K562 (cell line): ENCODE measurements at regions not wholly inside any gene's neighbourhood (a gene's known extent, or its start where the extent isn't known, plus 50 kb on each side); places are given as distances from the start of the nearest gene placed in this dataset.

Experiments used
- ATAC-seq: fragments of 200-7000 bp; cut with Tn5 transposase; 3 replicates; pipeline ENCODE4 v1.9.1; 2020; ENCODE audit warnings: moderate library complexity
- BruUV-seq: library from RNA; stranded (reverse); fragments of 400-500 nt; replicated peaks from 2 replicates; lab custom pipeline; 2021; lab: Mats Ljungman, UMichigan
- CTCF ChIA-PET: fragments of 300-600 bp; formaldehyde crosslinking; extraction: SDS; loops from one replicate; lab custom pipeline; 2021; ENCODE audit warnings: low intra/inter-chr PET ratio; lab: Yijun Ruan, JAX
- POLR2A ChIA-PET: fragments of 300-600, 350-650 bp; sonication (Branson Sonifier 250); formaldehyde crosslinking; extraction: SDS; loops from one replicate; lab custom pipeline; 2021; ENCODE audit warnings: antibody characterized with exemption, inconsistent platforms; lab: Yijun Ruan, JAX
- DNase-seq, 4 experiments: peaks; one replicate each; pipeline versions ENCODE4 v3.0.0 to v3.0.0-alpha.2; 2011 to 2018; ENCODE audit warnings: low spot score in 3 of 4, mixed read lengths in 3 of 4; ENCODE audit errors: extremely low read depth in 1 of 4
- FAIRE-seq: peaks from 2 replicates; lab custom pipeline; 2011; peaks lifted over from hg19 to GRCh38; lab: Jason Lieb, UNC
- H2AFZ ChIP-seq: 2 replicates; pipeline ENCODE4 v1.6.0; 2011; ENCODE audit warnings: low read depth, low read length, control low read depth, inconsistent platforms
- H3K27ac ChIP-seq: fragments of 200-600 bp; 3 replicates; pipeline ENCODE4 v1.8.0; 2011; ENCODE audit warnings: low read depth, mild to moderate bottlenecking, control low read depth, inconsistent platforms, low read length, moderate library complexity, mixed read lengths; ENCODE audit errors: extremely low read depth
- H3K27me3 ChIP-seq, 2 experiments: fragments of 300-600 bp in 1 of 2; 2 replicates in 1 of 2; 3 replicates in 1 of 2; pipeline versions ENCODE4 v1.6.0 to v1.8.0; 2011; ENCODE audit warnings: inconsistent platforms in 2 of 2, low read length in 2 of 2, mild to moderate bottlenecking in 1 of 2, mixed read lengths in 1 of 2, moderate library complexity in 1 of 2; ENCODE audit not compliant: control insufficient read depth in 2 of 2, insufficient read depth in 2 of 2
- H3K36me3 ChIP-seq: fragments of 300-600 bp; 3 replicates; pipeline ENCODE4 v1.8.0; 2011; ENCODE audit warnings: mild to moderate bottlenecking, low read length, inconsistent platforms; ENCODE audit not compliant: control insufficient read depth, insufficient read depth
- H3K4me1 ChIP-seq, 2 experiments: fragments of 200-600 bp in 1 of 2; replicated peaks in 1 of 2; 2 replicates in 1 of 2; 3 replicates in 1 of 2; pipeline versions ENCODE4 v1.5.1 to v1.8.0; 2011; ENCODE audit warnings: inconsistent platforms in 2 of 2, low read length in 2 of 2, mild to moderate bottlenecking in 1 of 2, mixed read lengths in 1 of 2, moderate library complexity in 1 of 2; ENCODE audit not compliant: control insufficient read depth in 2 of 2, insufficient read depth in 2 of 2
- H3K4me2 ChIP-seq: 2 replicates; pipeline ENCODE4 v1.6.1; 2011; ENCODE audit warnings: low read length, control low read depth, inconsistent platforms, mixed read lengths; ENCODE audit not compliant: insufficient read depth
- H3K4me3 ChIP-seq: fragments of 200-600 bp; sonication (generic), shearing (Covaris generic); 2 replicates; pipeline ENCODE4 v1.5.1; 2016; ENCODE audit warnings: control low read depth, inconsistent platforms
- H3K79me2 ChIP-seq: fragments of 200-600 bp; 3 replicates; pipeline ENCODE4 v1.8.0; 2011; ENCODE audit warnings: low read length, inconsistent platforms; ENCODE audit not compliant: control insufficient read depth, insufficient read depth
- H3K9ac ChIP-seq, 2 experiments: 2 replicates each; pipeline versions ENCODE4 v1.6.0 to v1.6.1; 2011; ENCODE audit warnings: low read depth in 2 of 2, low read length in 2 of 2, control low read depth in 1 of 2, inconsistent platforms in 1 of 2, mild to moderate bottlenecking in 1 of 2, mixed read lengths in 1 of 2; ENCODE audit not compliant: insufficient read depth in 1 of 2
- H3K9me1 ChIP-seq: one replicate; pipeline ENCODE4 v1.6.0; 2011; ENCODE audit warnings: inconsistent platforms, mild to moderate bottlenecking, low read length, moderate library complexity; ENCODE audit not compliant: control insufficient read depth, insufficient read depth
- H3K9me3 ChIP-seq: replicated peaks from 2 replicates; pipeline ENCODE4 v1.5.1; 2011; ENCODE audit warnings: low read depth, low read length, inconsistent platforms; ENCODE audit not compliant: control insufficient read depth, insufficient read depth
- H4K20me1 ChIP-seq: replicated peaks from 2 replicates; pipeline ENCODE4 v1.6.1; 2011; ENCODE audit warnings: low read length, inconsistent platforms, mixed read lengths; ENCODE audit not compliant: control insufficient read depth, insufficient read depth
- CBX8 ChIP-seq: fragments of 200-600 bp; sonication (generic); IDR thresholded peaks from 2 replicates; pipeline ENCODE4 v1.6.1; 2012; ENCODE audit warnings: borderline replicate concordance, mixed run types, low read depth, mild to moderate bottlenecking, moderate library complexity, mixed read lengths, low read length, control low read depth, inconsistent platforms; ENCODE audit not compliant: poor library complexity, severe bottlenecking; ENCODE audit errors: extremely low read depth
- CHD4 ChIP-seq: fragments of 200-600 bp; sonication (generic); IDR thresholded peaks from 3 replicates; pipeline ENCODE4 v1.6.1; 2012; ENCODE audit warnings: low read depth, mild to moderate bottlenecking, mixed read lengths, low read length, inconsistent platforms; ENCODE audit not compliant: insufficient read depth, insufficient replicate concordance, poor library complexity, severe bottlenecking
- DACH1 ChIP-seq: fragments of 450-650 bp; IDR thresholded peaks from 2 replicates; pipeline ENCODE4 v1.6.1; 2018; ENCODE audit not compliant: partially characterized antibody
- EWSR1 ChIP-seq: fragments of 450-650 bp; IDR thresholded peaks from 2 replicates; pipeline ENCODE4 v1.6.1; 2018; ENCODE audit warnings: borderline replicate concordance, mild to moderate bottlenecking, low read depth, moderate library complexity; ENCODE audit not compliant: partially characterized antibody
- HNRNPLL ChIP-seq: fragments of 200-400 bp; formaldehyde crosslinking; IDR thresholded peaks from 2 replicates; pipeline ENCODE4 v1.6.1; 2017; ENCODE audit warnings: low read length, low read depth, mild to moderate bottlenecking; ENCODE audit not compliant: poor library complexity, severe bottlenecking
- JUNB ChIP-seq: fragments of 450-650 bp; formaldehyde crosslinking; conservative IDR thresholded peaks from 2 replicates; pipeline ENCODE4 v1.4.0; 2020; ENCODE audit warnings: mild to moderate bottlenecking
- NR0B1 ChIP-seq: fragments of 450-650 bp; IDR thresholded peaks from one replicate; pipeline ENCODE4 v1.6.1; 2018; ENCODE audit warnings: mild to moderate bottlenecking, moderate library complexity; ENCODE audit not compliant: partially characterized antibody
- SMARCA5 ChIP-seq: fragments of 450-650 bp; IDR thresholded peaks from 2 replicates; pipeline ENCODE4 v1.6.1; 2016
- ZBTB12 ChIP-seq: fragments of 250-450 bp; sonication (Bioruptor Pico); IDR thresholded peaks from 2 replicates; pipeline ENCODE4 v1.4.0; 2020
- ZNF316 ChIP-seq: fragments of 450-650 bp; IDR thresholded peaks from 2 replicates; pipeline ENCODE4 v1.6.1; 2016
- WGBS: fragments of 100-300 bp; shearing (Covaris generic); methylation state at CpG from one replicate; pipeline ENCODE4 v1.1.6; 2016; ENCODE audit warnings: low coverage, mixed read lengths; ENCODE audit not compliant: insufficient coverage; ENCODE audit errors: missing lambda C conversion rate; 5-methylcytosine and 5-hydroxymethylcytosine counted together
- in situ Hi-C: fragments of 300-500 bp; cut with MboI; formaldehyde crosslinking; loops from 4 replicates; pipeline ENCODE4 v1.15.0; 2018; ENCODE audit warnings: inconsistent platforms, mixed read lengths
- intact Hi-C: fragments of 100-400 bp; cut with micrococcal nuclease; formaldehyde crosslinking; loops from 2 replicates; pipeline ENCODE4 v1.14.2; 2022
- TF ChIP-seq, protein P1 (sequence below): fragments of 250-450 bp; sonication (Bioruptor Pico); IDR thresholded peaks from 2 replicates; pipeline ENCODE4 v1.8.0; 2022; ENCODE audit warnings: inconsistent platforms
- TF ChIP-seq, protein P2 (sequence below): fragments of 250-450 bp; sonication (Bioruptor Pico); IDR thresholded peaks from 2 replicates; pipeline ENCODE4 v1.5.0; 2022; ENCODE audit warnings: mild to moderate bottlenecking
- TF ChIP-seq, protein P3 (sequence below), 2 experiments: IDR thresholded peaks; 2 replicates each; pipeline ENCODE4 v1.6.1; 2012; ENCODE audit warnings: improper control_type of control experiment in 2 of 2, low read depth in 2 of 2, low read length in 2 of 2, borderline replicate concordance in 1 of 2

DNA sequence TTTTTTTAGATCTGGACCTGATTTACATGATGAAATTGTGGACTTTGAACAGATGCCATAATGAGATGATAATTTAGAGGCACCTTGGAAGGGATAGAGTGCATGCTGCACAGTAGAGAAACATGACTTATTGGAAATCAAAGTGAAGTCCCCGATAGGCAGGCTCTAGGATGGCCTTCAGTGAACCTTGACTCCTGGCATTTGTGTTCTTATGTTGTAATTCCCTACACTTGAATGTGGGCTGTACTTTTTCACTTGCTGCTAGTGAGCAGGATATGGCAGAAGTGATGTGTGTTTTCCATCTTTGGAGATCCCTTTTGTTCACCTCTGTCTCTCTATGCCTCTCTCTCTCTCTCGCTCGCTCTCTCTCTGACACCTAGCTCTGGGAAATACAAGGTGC, 1614.6 kb downstream of the PCDH9 start (continued):
- TF ChIP-seq DACH1 (no peak), ZNF316 (no peak), EWSR1 (no peak), CHD4 (no peak), JUNB (CRISPR knock-in tag) (no peak), HNRNPLL (no peak)
- TF ChIP-seq, protein P1, sequence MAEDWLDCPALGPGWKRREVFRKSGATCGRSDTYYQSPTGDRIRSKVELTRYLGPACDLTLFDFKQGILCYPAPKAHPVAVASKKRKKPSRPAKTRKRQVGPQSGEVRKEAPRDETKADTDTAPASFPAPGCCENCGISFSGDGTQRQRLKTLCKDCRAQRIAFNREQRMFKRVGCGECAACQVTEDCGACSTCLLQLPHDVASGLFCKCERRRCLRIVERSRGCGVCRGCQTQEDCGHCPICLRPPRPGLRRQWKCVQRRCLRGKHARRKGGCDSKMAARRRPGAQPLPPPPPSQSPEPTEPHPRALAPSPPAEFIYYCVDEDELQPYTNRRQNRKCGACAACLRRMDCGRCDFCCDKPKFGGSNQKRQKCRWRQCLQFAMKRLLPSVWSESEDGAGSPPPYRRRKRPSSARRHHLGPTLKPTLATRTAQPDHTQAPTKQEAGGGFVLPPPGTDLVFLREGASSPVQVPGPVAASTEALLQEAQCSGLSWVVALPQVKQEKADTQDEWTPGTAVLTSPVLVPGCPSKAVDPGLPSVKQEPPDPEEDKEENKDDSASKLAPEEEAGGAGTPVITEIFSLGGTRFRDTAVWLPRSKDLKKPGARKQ (CRISPR knock-in tag): no peak

GRCh38 chr13:65613004-65613403, 1617.1 kb downstream of the PCDH9 start:
- CTCF ChIA-PET: no interaction called here
- POLR2A ChIA-PET: no interaction called here
- no peak for FAIRE-seq
- no peaks in the 10 kb centered on the region for H3K9me1 ChIP-seq
- intact Hi-C loops (no loop called here), in situ Hi-C loops (no loop called here)
- H3K27ac ChIP-seq: no peak overlapping the region
- peak in 2 of 4 experiments; percentile 4 for DNase-seq
- H3K79me2 ChIP-seq: no peaks in the 10 kb centered on the region
- no TSS peak for BruUV-seq
- no peaks in the 10 kb centered on the region for H3K36me3 ChIP-seq
- no peak overlapping the region for H2AFZ ChIP-seq
- no peak overlapping the region for H3K4me3 ChIP-seq
- H3K9ac ChIP-seq: no peak overlapping the region
- H3K4me1 ChIP-seq: no peaks in the 10 kb centered on the region
- no peak overlapping the region for H3K4me2 ChIP-seq
- 8% methylated on average over 2 of the region's 2 CpGs for WGBS
- no peaks in the 10 kb centered on the region for H3K27me3 ChIP-seq
- ATAC-seq: no peak
- no peaks in the 10 kb centered on the region for H4K20me1 ChIP-seq
- H3K9me3 ChIP-seq: no peaks in the 10 kb centered on the region
- no peak for TF ChIP-seq ZBTB12 (CRISPR knock-in tag)
- TF ChIP-seq, protein P2, sequence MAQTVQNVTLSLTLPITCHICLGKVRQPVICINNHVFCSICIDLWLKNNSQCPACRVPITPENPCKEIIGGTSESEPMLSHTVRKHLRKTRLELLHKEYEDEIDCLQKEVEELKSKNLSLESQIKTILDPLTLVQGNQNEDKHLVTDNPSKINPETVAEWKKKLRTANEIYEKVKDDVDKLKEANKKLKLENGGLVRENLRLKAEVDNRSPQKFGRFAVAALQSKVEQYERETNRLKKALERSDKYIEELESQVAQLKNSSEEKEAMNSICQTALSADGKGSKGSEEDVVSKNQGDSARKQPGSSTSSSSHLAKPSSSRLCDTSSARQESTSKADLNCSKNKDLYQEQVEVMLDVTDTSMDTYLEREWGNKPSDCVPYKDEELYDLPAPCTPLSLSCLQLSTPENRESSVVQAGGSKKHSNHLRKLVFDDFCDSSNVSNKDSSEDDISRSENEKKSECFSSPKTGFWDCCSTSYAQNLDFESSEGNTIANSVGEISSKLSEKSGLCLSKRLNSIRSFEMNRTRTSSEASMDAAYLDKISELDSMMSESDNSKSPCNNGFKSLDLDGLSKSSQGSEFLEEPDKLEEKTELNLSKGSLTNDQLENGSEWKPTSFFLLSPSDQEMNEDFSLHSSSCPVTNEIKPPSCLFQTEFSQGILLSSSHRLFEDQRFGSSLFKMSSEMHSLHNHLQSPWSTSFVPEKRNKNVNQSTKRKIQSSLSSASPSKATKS (CRISPR knock-in tag): no peak
- TF ChIP-seq CBX8: no peak
- no peak for TF ChIP-seq SMARCA5
- TF ChIP-seq, protein P3, sequence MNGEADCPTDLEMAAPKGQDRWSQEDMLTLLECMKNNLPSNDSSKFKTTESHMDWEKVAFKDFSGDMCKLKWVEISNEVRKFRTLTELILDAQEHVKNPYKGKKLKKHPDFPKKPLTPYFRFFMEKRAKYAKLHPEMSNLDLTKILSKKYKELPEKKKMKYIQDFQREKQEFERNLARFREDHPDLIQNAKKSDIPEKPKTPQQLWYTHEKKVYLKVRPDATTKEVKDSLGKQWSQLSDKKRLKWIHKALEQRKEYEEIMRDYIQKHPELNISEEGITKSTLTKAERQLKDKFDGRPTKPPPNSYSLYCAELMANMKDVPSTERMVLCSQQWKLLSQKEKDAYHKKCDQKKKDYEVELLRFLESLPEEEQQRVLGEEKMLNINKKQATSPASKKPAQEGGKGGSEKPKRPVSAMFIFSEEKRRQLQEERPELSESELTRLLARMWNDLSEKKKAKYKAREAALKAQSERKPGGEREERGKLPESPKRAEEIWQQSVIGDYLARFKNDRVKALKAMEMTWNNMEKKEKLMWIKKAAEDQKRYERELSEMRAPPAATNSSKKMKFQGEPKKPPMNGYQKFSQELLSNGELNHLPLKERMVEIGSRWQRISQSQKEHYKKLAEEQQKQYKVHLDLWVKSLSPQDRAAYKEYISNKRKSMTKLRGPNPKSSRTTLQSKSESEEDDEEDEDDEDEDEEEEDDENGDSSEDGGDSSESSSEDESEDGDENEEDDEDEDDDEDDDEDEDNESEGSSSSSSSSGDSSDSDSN (IDR thresholded peaks at IDR 0.05; ENCODE audit: borderline replicate concordance in 1 of 2, low read depth in 2 of 2, low read length in 2 of 2): no peak
- TF ChIP-seq NR0B1: no peak
